ENCODE measurements at regions not wholly inside any gene's neighbourhood (a gene's known extent, or its start where the extent isn't known, plus 50 kb on each side); places are given as distances from the start of the nearest gene placed in this dataset.

GRCh38 chr2:150152230-150152629, 335.2 kb downstream of the RND3 start:
- TF ChIP-seq CTCF (IDR thresholded peaks at IDR 0.05) (no peak), POLR2A (IDR thresholded peaks at IDR 0.05) (no peak)
